OCI-LY3 (cell line): ENCODE measurements at regions not wholly inside any gene's neighbourhood (a gene's known extent, or its start where the extent isn't known, plus 50 kb on each side); places are given as distances from the start of the nearest gene placed in this dataset.

Source experiments
- EZH2phosphoT487 ChIP-seq: fragments of 200-600 bp; shearing (Covaris generic); IDR thresholded peaks from 2 replicates; pipeline ENCODE4 v1.6.1; 2018; ENCODE audit warnings: antibody characterized with exemption, mixed run types, low read depth
- TF ChIP-seq, protein P1 (sequence below): fragments of 200-600, 300-600 bp; sonication (generic); IDR thresholded peaks from 2 replicates; pipeline ENCODE4 v1.5.1; 2014; ENCODE audit warnings: antibody characterized with exemption, low read length, low read depth

GRCh38 chr6:137430954-137431353 is 63.2 kb downstream of the OLIG3 start:
- TF ChIP-seq, protein P1, sequence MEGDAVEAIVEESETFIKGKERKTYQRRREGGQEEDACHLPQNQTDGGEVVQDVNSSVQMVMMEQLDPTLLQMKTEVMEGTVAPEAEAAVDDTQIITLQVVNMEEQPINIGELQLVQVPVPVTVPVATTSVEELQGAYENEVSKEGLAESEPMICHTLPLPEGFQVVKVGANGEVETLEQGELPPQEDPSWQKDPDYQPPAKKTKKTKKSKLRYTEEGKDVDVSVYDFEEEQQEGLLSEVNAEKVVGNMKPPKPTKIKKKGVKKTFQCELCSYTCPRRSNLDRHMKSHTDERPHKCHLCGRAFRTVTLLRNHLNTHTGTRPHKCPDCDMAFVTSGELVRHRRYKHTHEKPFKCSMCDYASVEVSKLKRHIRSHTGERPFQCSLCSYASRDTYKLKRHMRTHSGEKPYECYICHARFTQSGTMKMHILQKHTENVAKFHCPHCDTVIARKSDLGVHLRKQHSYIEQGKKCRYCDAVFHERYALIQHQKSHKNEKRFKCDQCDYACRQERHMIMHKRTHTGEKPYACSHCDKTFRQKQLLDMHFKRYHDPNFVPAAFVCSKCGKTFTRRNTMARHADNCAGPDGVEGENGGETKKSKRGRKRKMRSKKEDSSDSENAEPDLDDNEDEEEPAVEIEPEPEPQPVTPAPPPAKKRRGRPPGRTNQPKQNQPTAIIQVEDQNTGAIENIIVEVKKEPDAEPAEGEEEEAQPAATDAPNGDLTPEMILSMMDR: no peak
- no peak for TF ChIP-seq EZH2phosphoT487
